ENCODE measurements at regions not wholly inside any gene's neighbourhood (a gene's known extent, or its start where the extent isn't known, plus 50 kb on each side); places are given as distances from the start of the nearest gene placed in this dataset.
"Not testable (repeated sequence)": the region's sequence is repeated elsewhere in the genome, so short reads cannot be mapped to it uniquely, and the experiment has no call there.

DNA sequence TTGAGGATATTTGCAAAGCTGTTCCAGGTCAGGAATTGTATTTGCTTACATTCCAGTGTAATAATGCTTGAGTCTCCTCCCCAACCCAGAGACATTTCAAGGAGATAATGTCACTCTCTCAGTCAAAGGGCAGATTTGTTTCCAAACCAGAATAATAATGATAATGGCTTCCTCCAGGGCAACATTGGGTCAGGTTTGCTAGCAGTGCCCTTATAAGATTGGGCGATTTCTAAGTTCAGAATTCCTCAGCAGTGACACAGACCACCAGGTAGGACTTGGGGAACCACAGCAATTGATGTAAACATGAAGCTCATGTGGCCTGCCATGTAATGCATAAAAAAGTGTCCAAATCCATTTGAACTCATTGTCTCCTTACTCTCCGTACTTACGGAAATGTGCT lies 125.2 kb downstream of the BMP15 start:
- WGBS = 85% methylated on average over 3 of the region's 3 CpGs
- no peak for DNase-seq (ENCODE audit: low spot score in 2 of 2)
- Histone ChIP-seq H3K27me3 (no peaks in the 10 kb centered on the region), H3K9me3 (no peaks in the 10 kb centered on the region), H3K27ac (no peak overlapping the region), H3K36me3 (no peaks in the 10 kb centered on the region), H3K4me3 (no peak overlapping the region), H3K4me1 (no peaks in the 10 kb centered on the region)
- no peak for TF ChIP-seq EP300 (IDR thresholded peaks at IDR 0.05)
- TF ChIP-seq POLR2A (IDR thresholded peaks at IDR 0.05) = no peak
- TF ChIP-seq, protein P1, sequence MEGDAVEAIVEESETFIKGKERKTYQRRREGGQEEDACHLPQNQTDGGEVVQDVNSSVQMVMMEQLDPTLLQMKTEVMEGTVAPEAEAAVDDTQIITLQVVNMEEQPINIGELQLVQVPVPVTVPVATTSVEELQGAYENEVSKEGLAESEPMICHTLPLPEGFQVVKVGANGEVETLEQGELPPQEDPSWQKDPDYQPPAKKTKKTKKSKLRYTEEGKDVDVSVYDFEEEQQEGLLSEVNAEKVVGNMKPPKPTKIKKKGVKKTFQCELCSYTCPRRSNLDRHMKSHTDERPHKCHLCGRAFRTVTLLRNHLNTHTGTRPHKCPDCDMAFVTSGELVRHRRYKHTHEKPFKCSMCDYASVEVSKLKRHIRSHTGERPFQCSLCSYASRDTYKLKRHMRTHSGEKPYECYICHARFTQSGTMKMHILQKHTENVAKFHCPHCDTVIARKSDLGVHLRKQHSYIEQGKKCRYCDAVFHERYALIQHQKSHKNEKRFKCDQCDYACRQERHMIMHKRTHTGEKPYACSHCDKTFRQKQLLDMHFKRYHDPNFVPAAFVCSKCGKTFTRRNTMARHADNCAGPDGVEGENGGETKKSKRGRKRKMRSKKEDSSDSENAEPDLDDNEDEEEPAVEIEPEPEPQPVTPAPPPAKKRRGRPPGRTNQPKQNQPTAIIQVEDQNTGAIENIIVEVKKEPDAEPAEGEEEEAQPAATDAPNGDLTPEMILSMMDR (IDR thresholded peaks at IDR 0.05) = no peak
- TF ChIP-seq POLR2AphosphoS5 (IDR thresholded peaks at IDR 0.05) = no peak

DNA sequence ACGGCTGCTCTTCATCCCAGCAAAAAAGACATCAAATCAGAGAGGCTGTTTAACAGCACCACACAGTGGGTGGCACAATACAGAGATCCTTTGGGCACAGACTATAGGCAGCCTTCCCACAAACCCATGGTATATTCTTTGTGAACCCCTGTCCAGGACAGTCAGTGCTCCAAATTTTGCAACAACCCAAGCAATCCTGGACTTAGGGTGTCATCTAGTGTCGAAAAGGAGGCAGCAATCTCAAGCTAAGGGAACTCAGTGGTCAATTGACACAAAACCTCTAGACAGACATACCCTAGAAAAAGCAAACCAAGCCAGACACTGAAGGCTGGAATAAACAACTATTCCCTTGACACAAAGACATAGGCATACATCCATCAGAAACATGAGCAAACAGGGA lies 137.4 kb downstream of the BMP15 start:
- no peak for DNase-seq (ENCODE audit: low spot score in 2 of 2)
- 60% methylated on average over 2 of the region's 2 CpGs for WGBS
- Histone ChIP-seq H3K27me3 (no peaks in the 10 kb centered on the region), H3K4me3 (no peak overlapping the region), H3K4me1 (no peaks in the 10 kb centered on the region), H3K36me3 (no peaks in the 10 kb centered on the region), H3K9me3 (no peaks in the 10 kb centered on the region), H3K27ac (no peak overlapping the region)
- TF ChIP-seq, protein P1 (IDR thresholded peaks at IDR 0.05) = no peak
- TF ChIP-seq POLR2A (IDR thresholded peaks at IDR 0.05) = no peak
- TF ChIP-seq EP300 (IDR thresholded peaks at IDR 0.05) = no peak
- no peak for TF ChIP-seq POLR2AphosphoS5 (IDR thresholded peaks at IDR 0.05)

DNA sequence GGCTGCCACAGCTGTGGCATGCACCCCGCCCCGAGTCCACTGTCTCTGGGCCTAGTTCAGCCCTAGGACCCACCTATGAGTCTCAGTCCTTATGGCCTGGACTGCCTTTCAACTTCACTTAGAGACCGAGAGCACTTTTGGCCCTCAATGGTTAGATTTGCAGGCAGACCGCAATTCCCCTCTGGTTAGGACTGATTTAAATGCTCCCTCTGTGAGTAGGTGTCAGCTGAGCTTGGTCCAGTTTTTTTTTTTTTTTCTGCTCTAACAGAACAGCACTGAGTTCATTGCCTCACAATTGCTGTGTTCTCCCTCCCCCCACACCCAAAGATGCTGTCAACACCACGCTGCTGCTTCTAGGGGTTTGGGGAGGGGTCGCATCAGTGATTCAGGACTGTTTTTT lies 143.2 kb downstream of the BMP15 start:
- DNase-seq (ENCODE audit: low spot score in 2 of 2) = no peak
- Histone ChIP-seq H3K4me1 (no peaks in the 10 kb centered on the region), H3K9me3 (no peaks in the 10 kb centered on the region), H3K27me3 (no peaks in the 10 kb centered on the region), H3K36me3 (no peaks in the 10 kb centered on the region), H3K27ac (no peak overlapping the region), H3K4me3 (no peak overlapping the region)
- TF ChIP-seq, protein P1 (IDR thresholded peaks at IDR 0.05) = no peak
- TF ChIP-seq POLR2A (IDR thresholded peaks at IDR 0.05) (no peak), EP300 (IDR thresholded peaks at IDR 0.05) (no peak), POLR2AphosphoS5 (IDR thresholded peaks at IDR 0.05) (no peak)
- 56% methylated on average over 4 of the region's 6 CpGs for WGBS

GRCh38 chrX:51098046-51098445 lies 187.5 kb downstream of the BMP15 start:
- no peak for DNase-seq (ENCODE audit: low spot score in 2 of 2)
- Histone ChIP-seq H3K4me1 (no peaks in the 10 kb centered on the region), H3K27ac (no peak overlapping the region), H3K27me3 (no peaks in the 10 kb centered on the region), H3K4me3 (no peak overlapping the region), H3K9me3 (no peaks in the 10 kb centered on the region), H3K36me3 (no peaks in the 10 kb centered on the region)
- TF ChIP-seq POLR2A (IDR thresholded peaks at IDR 0.05) (no peak), POLR2AphosphoS5 (IDR thresholded peaks at IDR 0.05) (no peak), EP300 (IDR thresholded peaks at IDR 0.05) (no peak)
- TF ChIP-seq, protein P1 (IDR thresholded peaks at IDR 0.05) = no peak

DNA sequence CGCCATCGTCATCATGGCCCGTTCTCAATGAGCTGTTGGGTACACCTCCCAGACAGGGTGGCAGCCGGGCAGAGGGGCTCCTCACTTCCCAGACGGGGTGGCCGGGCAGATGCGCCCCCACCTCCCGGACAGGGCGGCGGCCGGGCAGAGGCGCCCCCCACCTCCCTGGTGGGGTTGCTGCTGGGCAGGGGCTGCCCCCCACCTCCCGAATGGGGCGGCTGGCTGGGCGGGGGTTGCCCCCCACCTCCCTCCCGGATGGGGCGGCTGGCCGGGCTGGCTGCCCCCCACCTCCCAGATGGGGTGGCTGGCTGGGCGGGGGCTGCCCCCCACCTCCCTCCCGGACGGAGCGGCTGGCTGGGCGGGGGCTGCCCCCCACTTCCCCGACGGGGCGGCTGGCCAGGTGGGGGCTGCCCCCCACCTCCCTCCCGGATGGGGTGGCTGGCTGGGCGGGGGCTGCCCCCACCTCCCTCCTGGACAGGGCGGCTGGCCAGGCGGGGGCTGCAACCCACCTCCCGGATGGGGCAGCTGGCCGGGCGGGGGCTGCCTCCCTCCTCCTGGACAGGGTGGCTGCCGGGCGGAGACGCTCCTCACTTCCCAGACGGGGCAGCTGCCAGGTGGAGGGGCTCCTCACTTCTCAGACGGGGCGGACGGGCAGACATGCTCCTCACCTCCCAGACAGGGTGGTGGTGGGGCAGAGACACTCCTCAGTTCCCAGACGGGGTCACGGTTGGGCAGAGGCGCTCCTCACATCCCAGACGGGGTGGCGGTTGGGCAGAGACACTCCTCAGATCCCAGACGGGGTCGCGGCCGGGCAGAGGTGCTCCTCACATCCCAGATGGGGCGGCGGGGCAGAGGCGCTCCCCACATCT lies 208.8 kb downstream of the BMP15 start:
- H3K27me3 ChIP-seq; H3K27ac ChIP-seq; H3K36me3 ChIP-seq; H3K4me3 ChIP-seq; DNase-seq (ENCODE audit: low spot score in 2 of 2); H3K9me3 ChIP-seq; H3K4me1 ChIP-seq: not testable (repeated sequence)
- 93% methylated on average over 8 of the region's 52 CpGs for WGBS

- H3K4me3 ChIP-seq; H3K27ac ChIP-seq; H3K9me3 ChIP-seq; H3K36me3 ChIP-seq; H3K4me1 ChIP-seq; DNase-seq (ENCODE audit: low spot score in 2 of 2); H3K27me3 ChIP-seq: not testable (repeated sequence)
- 100% methylated on average over 3 of the region's 4 CpGs for WGBS
These were observed 206.9 kb upstream of the NUDT10 start for GRCh38 chrX:51125743-51126142.

Data from suprapubic skin (tissue), 4 donors.